K562 (cell line): ENCODE measurements at regions not wholly inside any gene's neighbourhood (a gene's known extent, or its start where the extent isn't known, plus 50 kb on each side); places are given as distances from the start of the nearest gene placed in this dataset.

Experiments
- ATAC-seq: fragments of 200-7000 bp; cut with Tn5 transposase; 3 replicates; pipeline ENCODE4 v1.9.1; 2020; ENCODE audit warnings: moderate library complexity
- BruUV-seq: library from RNA; stranded (reverse); fragments of 400-500 nt; replicated peaks from 2 replicates; lab custom pipeline; 2021; lab: Mats Ljungman, UMichigan
- CTCF ChIA-PET: fragments of 300-600 bp; formaldehyde crosslinking; extraction: SDS; loops from one replicate; lab custom pipeline; 2021; ENCODE audit warnings: low intra/inter-chr PET ratio; lab: Yijun Ruan, JAX
- POLR2A ChIA-PET: fragments of 300-600, 350-650 bp; sonication (Branson Sonifier 250); formaldehyde crosslinking; extraction: SDS; loops from one replicate; lab custom pipeline; 2021; ENCODE audit warnings: antibody characterized with exemption, inconsistent platforms; lab: Yijun Ruan, JAX
- DNase-seq, 4 experiments: peaks; one replicate each; pipeline versions ENCODE4 v3.0.0 to v3.0.0-alpha.2; 2011 to 2018; ENCODE audit warnings: low spot score in 3 of 4, mixed read lengths in 3 of 4; ENCODE audit errors: extremely low read depth in 1 of 4
- FAIRE-seq: peaks from 2 replicates; lab custom pipeline; 2011; peaks lifted over from hg19 to GRCh38; lab: Jason Lieb, UNC
- H2AFZ ChIP-seq: 2 replicates; pipeline ENCODE4 v1.6.0; 2011; ENCODE audit warnings: low read depth, low read length, control low read depth, inconsistent platforms
- H3K27ac ChIP-seq: fragments of 200-600 bp; 3 replicates; pipeline ENCODE4 v1.8.0; 2011; ENCODE audit warnings: low read depth, mild to moderate bottlenecking, control low read depth, inconsistent platforms, low read length, moderate library complexity, mixed read lengths; ENCODE audit errors: extremely low read depth
- H3K27me3 ChIP-seq, 2 experiments: fragments of 300-600 bp in 1 of 2; 2 replicates in 1 of 2; 3 replicates in 1 of 2; pipeline versions ENCODE4 v1.6.0 to v1.8.0; 2011; ENCODE audit warnings: inconsistent platforms in 2 of 2, low read length in 2 of 2, mild to moderate bottlenecking in 1 of 2, mixed read lengths in 1 of 2, moderate library complexity in 1 of 2; ENCODE audit not compliant: control insufficient read depth in 2 of 2, insufficient read depth in 2 of 2
- H3K36me3 ChIP-seq: fragments of 300-600 bp; 3 replicates; pipeline ENCODE4 v1.8.0; 2011; ENCODE audit warnings: mild to moderate bottlenecking, low read length, inconsistent platforms; ENCODE audit not compliant: control insufficient read depth, insufficient read depth
- H3K4me1 ChIP-seq, 2 experiments: fragments of 200-600 bp in 1 of 2; replicated peaks in 1 of 2; 2 replicates in 1 of 2; 3 replicates in 1 of 2; pipeline versions ENCODE4 v1.5.1 to v1.8.0; 2011; ENCODE audit warnings: inconsistent platforms in 2 of 2, low read length in 2 of 2, mild to moderate bottlenecking in 1 of 2, mixed read lengths in 1 of 2, moderate library complexity in 1 of 2; ENCODE audit not compliant: control insufficient read depth in 2 of 2, insufficient read depth in 2 of 2
- H3K4me2 ChIP-seq: 2 replicates; pipeline ENCODE4 v1.6.1; 2011; ENCODE audit warnings: low read length, control low read depth, inconsistent platforms, mixed read lengths; ENCODE audit not compliant: insufficient read depth
- H3K4me3 ChIP-seq: fragments of 200-600 bp; sonication (generic), shearing (Covaris generic); 2 replicates; pipeline ENCODE4 v1.5.1; 2016; ENCODE audit warnings: control low read depth, inconsistent platforms
- H3K79me2 ChIP-seq: fragments of 200-600 bp; 3 replicates; pipeline ENCODE4 v1.8.0; 2011; ENCODE audit warnings: low read length, inconsistent platforms; ENCODE audit not compliant: control insufficient read depth, insufficient read depth
- H3K9ac ChIP-seq, 2 experiments: 2 replicates each; pipeline versions ENCODE4 v1.6.0 to v1.6.1; 2011; ENCODE audit warnings: low read depth in 2 of 2, low read length in 2 of 2, control low read depth in 1 of 2, inconsistent platforms in 1 of 2, mild to moderate bottlenecking in 1 of 2, mixed read lengths in 1 of 2; ENCODE audit not compliant: insufficient read depth in 1 of 2
- H3K9me1 ChIP-seq: one replicate; pipeline ENCODE4 v1.6.0; 2011; ENCODE audit warnings: inconsistent platforms, mild to moderate bottlenecking, low read length, moderate library complexity; ENCODE audit not compliant: control insufficient read depth, insufficient read depth
- H3K9me3 ChIP-seq: replicated peaks from 2 replicates; pipeline ENCODE4 v1.5.1; 2011; ENCODE audit warnings: low read depth, low read length, inconsistent platforms; ENCODE audit not compliant: control insufficient read depth, insufficient read depth
- H4K20me1 ChIP-seq: replicated peaks from 2 replicates; pipeline ENCODE4 v1.6.1; 2011; ENCODE audit warnings: low read length, inconsistent platforms, mixed read lengths; ENCODE audit not compliant: control insufficient read depth, insufficient read depth
- ARID2 ChIP-seq: fragments of 450-650 bp; IDR thresholded peaks from 2 replicates; pipeline ENCODE4 v1.6.1; 2017; ENCODE audit warnings: antibody characterized with exemption, mild to moderate bottlenecking
- BRD4 ChIP-seq: fragments of 200-600 bp; sonication (generic); IDR thresholded peaks from 2 replicates; pipeline ENCODE4 v1.6.1; 2017; ENCODE audit warnings: inconsistent platforms
- CHD4 ChIP-seq: fragments of 200-600 bp; sonication (generic); IDR thresholded peaks from 3 replicates; pipeline ENCODE4 v1.6.1; 2012; ENCODE audit warnings: low read depth, mild to moderate bottlenecking, mixed read lengths, low read length, inconsistent platforms; ENCODE audit not compliant: insufficient read depth, insufficient replicate concordance, poor library complexity, severe bottlenecking
- CREB1 ChIP-seq, 2 experiments: sonication (generic) in 1 of 2; formaldehyde crosslinking in 1 of 2; IDR thresholded peaks; 2 replicates each; pipeline versions ENCODE4 v1.6.1 to v1.8.0; 2012 to 2022; ENCODE audit warnings: inconsistent platforms in 1 of 2, mild to moderate bottlenecking in 1 of 2, missing genetic modification reagents in 1 of 2, moderate library complexity in 1 of 2
- KDM1A ChIP-seq, 2 experiments: fragments of 450-650 bp; IDR thresholded peaks; 2 replicates each; pipeline ENCODE4 v1.6.1; 2016; ENCODE audit warnings: mild to moderate bottlenecking in 2 of 2
- NCOA4 ChIP-seq: fragments of 450-650 bp; IDR thresholded peaks from 2 replicates; pipeline ENCODE4 v1.6.1; 2018; ENCODE audit warnings: mild to moderate bottlenecking; ENCODE audit not compliant: partially characterized antibody
- NCOR1 ChIP-seq: fragments of 450-650 bp; IDR thresholded peaks from 2 replicates; pipeline ENCODE4 v1.6.1; 2016; ENCODE audit warnings: mild to moderate bottlenecking, moderate library complexity
- NFE2 ChIP-seq: IDR thresholded peaks from 2 replicates; pipeline ENCODE4 v1.6.1; 2014; ENCODE audit warnings: antibody characterized with exemption, low read depth
- POLR3A ChIP-seq: IDR thresholded peaks from 2 replicates; pipeline ENCODE4 v1.6.1; 2011; ENCODE audit warnings: borderline replicate concordance, mild to moderate bottlenecking, moderate library complexity; ENCODE audit not compliant: insufficient read length, insufficient read depth; ENCODE audit errors: extremely low read depth
- SAFB ChIP-seq: fragments of 200-400 bp; formaldehyde crosslinking; IDR thresholded peaks from 2 replicates; pipeline ENCODE4 v1.6.1; 2017; ENCODE audit warnings: low read depth, low read length, borderline replicate concordance
- TEAD1 ChIP-seq, 2 experiments: fragments of 450-650 bp in 1 of 2; sonication (generic) in 1 of 2; formaldehyde crosslinking; IDR thresholded peaks; 2 replicates each; pipeline versions ENCODE4 v1.4.0 to v1.8.0; 2020 to 2022; ENCODE audit warnings: mild to moderate bottlenecking in 2 of 2, missing genetic modification reagents in 1 of 2
- TRIM24 ChIP-seq, 2 experiments: fragments of 450-650 bp; IDR thresholded peaks; 2 replicates each; pipeline ENCODE4 v1.6.1; 2016
- ZC3H11A ChIP-seq: IDR thresholded peaks from 2 replicates; pipeline ENCODE4 v1.6.1; 2012; ENCODE audit warnings: low read depth, low read length, improper control_type of control experiment
- ZFX ChIP-seq: sonication (generic); formaldehyde crosslinking; IDR thresholded peaks from 2 replicates; pipeline ENCODE4 v1.8.0; 2022; ENCODE audit warnings: mild to moderate bottlenecking, missing genetic modification reagents, moderate library complexity
- ZNF3 ChIP-seq: fragments of 250-450 bp; sonication (Bioruptor Pico); IDR thresholded peaks from 2 replicates; pipeline ENCODE4 v1.5.0; 2021; ENCODE audit warnings: mild to moderate bottlenecking, moderate library complexity
- WGBS: fragments of 100-300 bp; shearing (Covaris generic); methylation state at CpG from one replicate; pipeline ENCODE4 v1.1.6; 2016; ENCODE audit warnings: low coverage, mixed read lengths; ENCODE audit not compliant: insufficient coverage; ENCODE audit errors: missing lambda C conversion rate; 5-methylcytosine and 5-hydroxymethylcytosine counted together
- in situ Hi-C: fragments of 300-500 bp; cut with MboI; formaldehyde crosslinking; loops from 4 replicates; pipeline ENCODE4 v1.15.0; 2018; ENCODE audit warnings: inconsistent platforms, mixed read lengths
- intact Hi-C: fragments of 100-400 bp; cut with micrococcal nuclease; formaldehyde crosslinking; loops from 2 replicates; pipeline ENCODE4 v1.14.2; 2022
- TF ChIP-seq, protein P1 (sequence below): sonication (generic); formaldehyde crosslinking; IDR thresholded peaks from 2 replicates; pipeline ENCODE4 v1.8.0; 2023; ENCODE audit warnings: missing genetic modification reagents, mild to moderate bottlenecking, borderline replicate concordance
- TF ChIP-seq, protein P2 (sequence below): sonication (generic); formaldehyde crosslinking; IDR thresholded peaks from 2 replicates; pipeline ENCODE4 v1.9.0; 2022; ENCODE audit warnings: mild to moderate bottlenecking, missing genetic modification reagents

DNA sequence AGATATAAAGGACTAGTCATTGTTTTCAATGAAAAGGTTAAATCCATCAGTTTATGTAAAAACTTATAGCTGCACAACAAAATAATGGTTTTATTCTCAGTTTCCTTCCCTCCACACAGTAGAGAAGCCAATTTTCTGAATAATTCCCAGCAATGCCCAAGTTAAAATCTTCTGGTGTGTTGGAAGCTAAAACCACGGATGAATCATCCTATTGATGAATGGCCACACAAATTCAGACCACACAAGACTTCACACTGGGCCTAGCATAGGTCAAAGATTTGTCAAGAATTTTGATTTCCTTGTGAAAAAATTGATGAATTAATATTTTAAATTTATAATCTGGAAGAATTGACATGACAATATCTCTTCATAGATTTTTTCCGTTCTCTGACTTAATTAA, 617.6 kb downstream of the INHBA start:
- WGBS: 0% methylated on average over 2 of the region's 2 CpGs
- no peaks in the 10 kb centered on the region for H4K20me1 ChIP-seq
- H3K79me2 ChIP-seq: no peaks in the 10 kb centered on the region

DNA sequence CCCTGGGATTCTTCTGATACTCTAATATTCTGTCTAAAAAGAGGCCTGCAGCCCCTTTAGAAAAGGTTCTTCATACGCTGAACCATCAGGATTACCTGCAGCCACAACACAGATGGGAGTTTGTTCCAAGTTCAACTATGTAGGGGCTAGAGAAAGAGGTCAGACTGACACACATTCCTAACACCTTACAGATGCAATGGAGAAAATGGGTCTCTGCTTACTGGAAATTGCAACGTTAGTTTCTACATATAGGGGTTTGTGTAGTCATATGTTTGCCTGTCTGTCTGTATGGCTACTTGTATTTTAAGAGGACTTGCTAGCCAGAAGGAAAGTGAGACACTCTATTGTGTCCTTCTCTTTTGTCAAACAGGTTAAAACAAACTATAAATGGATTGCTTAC, 618.5 kb downstream of the INHBA start:
- H3K4me3 ChIP-seq: no peak overlapping the region
- no peak overlapping the region for H3K9ac ChIP-seq
- no peaks in the 10 kb centered on the region for H3K27me3 ChIP-seq
- H3K4me2 ChIP-seq: no peak overlapping the region
- no peak overlapping the region for H3K27ac ChIP-seq
- no TSS peak for BruUV-seq
- no peaks in the 10 kb centered on the region for H3K36me3 ChIP-seq
- 4% methylated on average over 2 of the region's 2 CpGs for WGBS
- ATAC-seq (no peak), FAIRE-seq (no peak), DNase-seq (no peak)
- H3K9me1 ChIP-seq: no peaks in the 10 kb centered on the region
- H3K4me1 ChIP-seq: no peaks in the 10 kb centered on the region
- H4K20me1 ChIP-seq: no peaks in the 10 kb centered on the region
- POLR2A ChIA-PET: no interaction called here
- CTCF ChIA-PET: no interaction called here
- no peaks in the 10 kb centered on the region for H3K79me2 ChIP-seq
- intact Hi-C loops: no loop called here
- H2AFZ ChIP-seq: no peak overlapping the region
- no peaks in the 10 kb centered on the region for H3K9me3 ChIP-seq
- in situ Hi-C loops: no loop called here
- TF ChIP-seq POLR3A: no peak
- no peak for TF ChIP-seq TEAD1 (CRISPR knock-in tag; IDR thresholded peaks at IDR 0.05)
- TF ChIP-seq SAFB: no peak
- TF ChIP-seq ARID2: no peak
- TF ChIP-seq, protein P1, sequence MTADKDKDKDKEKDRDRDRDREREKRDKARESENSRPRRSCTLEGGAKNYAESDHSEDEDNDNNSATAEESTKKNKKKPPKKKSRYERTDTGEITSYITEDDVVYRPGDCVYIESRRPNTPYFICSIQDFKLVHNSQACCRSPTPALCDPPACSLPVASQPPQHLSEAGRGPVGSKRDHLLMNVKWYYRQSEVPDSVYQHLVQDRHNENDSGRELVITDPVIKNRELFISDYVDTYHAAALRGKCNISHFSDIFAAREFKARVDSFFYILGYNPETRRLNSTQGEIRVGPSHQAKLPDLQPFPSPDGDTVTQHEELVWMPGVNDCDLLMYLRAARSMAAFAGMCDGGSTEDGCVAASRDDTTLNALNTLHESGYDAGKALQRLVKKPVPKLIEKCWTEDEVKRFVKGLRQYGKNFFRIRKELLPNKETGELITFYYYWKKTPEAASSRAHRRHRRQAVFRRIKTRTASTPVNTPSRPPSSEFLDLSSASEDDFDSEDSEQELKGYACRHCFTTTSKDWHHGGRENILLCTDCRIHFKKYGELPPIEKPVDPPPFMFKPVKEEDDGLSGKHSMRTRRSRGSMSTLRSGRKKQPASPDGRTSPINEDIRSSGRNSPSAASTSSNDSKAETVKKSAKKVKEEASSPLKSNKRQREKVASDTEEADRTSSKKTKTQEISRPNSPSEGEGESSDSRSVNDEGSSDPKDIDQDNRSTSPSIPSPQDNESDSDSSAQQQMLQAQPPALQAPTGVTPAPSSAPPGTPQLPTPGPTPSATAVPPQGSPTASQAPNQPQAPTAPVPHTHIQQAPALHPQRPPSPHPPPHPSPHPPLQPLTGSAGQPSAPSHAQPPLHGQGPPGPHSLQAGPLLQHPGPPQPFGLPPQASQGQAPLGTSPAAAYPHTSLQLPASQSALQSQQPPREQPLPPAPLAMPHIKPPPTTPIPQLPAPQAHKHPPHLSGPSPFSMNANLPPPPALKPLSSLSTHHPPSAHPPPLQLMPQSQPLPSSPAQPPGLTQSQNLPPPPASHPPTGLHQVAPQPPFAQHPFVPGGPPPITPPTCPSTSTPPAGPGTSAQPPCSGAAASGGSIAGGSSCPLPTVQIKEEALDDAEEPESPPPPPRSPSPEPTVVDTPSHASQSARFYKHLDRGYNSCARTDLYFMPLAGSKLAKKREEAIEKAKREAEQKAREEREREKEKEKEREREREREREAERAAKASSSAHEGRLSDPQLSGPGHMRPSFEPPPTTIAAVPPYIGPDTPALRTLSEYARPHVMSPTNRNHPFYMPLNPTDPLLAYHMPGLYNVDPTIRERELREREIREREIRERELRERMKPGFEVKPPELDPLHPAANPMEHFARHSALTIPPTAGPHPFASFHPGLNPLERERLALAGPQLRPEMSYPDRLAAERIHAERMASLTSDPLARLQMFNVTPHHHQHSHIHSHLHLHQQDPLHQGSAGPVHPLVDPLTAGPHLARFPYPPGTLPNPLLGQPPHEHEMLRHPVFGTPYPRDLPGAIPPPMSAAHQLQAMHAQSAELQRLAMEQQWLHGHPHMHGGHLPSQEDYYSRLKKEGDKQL: no peak

More for the DNA sequence above, 617.6 kb downstream of the INHBA start:
- no peak overlapping the region for H3K27ac ChIP-seq
- no peaks in the 10 kb centered on the region for H3K36me3 ChIP-seq
- TF ChIP-seq ZNF3 (CRISPR knock-in tag): no peak
- no peak for TF ChIP-seq CHD4
- no peak for TF ChIP-seq ZFX
- no peak for TF ChIP-seq ZC3H11A
- no peak for TF ChIP-seq KDM1A (IDR thresholded peaks at IDR 0.05)
- no peak for TF ChIP-seq BRD4
- TF ChIP-seq TRIM24 (IDR thresholded peaks at IDR 0.05): no peak
- TF ChIP-seq NFE2: no peak
- TF ChIP-seq NCOR1: no peak
- TF ChIP-seq, protein P2, sequence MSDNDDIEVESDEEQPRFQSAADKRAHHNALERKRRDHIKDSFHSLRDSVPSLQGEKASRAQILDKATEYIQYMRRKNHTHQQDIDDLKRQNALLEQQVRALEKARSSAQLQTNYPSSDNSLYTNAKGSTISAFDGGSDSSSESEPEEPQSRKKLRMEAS (CRISPR knock-in tag): no peak
- no peak for TF ChIP-seq CREB1 (IDR thresholded peaks at IDR 0.05)
- TF ChIP-seq CREB1 (CRISPR knock-in tag; IDR thresholded peaks at IDR 0.05): no peak
- no peak for TF ChIP-seq NCOA4
- H3K4me2 ChIP-seq: no peak overlapping the region
- H3K4me1 ChIP-seq: no peaks in the 10 kb centered on the region
- no peaks in the 10 kb centered on the region for H3K9me1 ChIP-seq
- in situ Hi-C loops: no loop called here
- H3K9ac ChIP-seq: no peak overlapping the region
- H3K4me3 ChIP-seq: no peak overlapping the region
- H3K27me3 ChIP-seq: no peaks in the 10 kb centered on the region
- intact Hi-C loops: no loop called here
- no peak for ATAC-seq
- ChIA-PET CTCF (no interaction called here), POLR2A (no interaction called here)
- BruUV-seq: no TSS peak
- no peak overlapping the region for H2AFZ ChIP-seq
- FAIRE-seq: no peak
- DNase-seq: no peak
- no peaks in the 10 kb centered on the region for H3K9me3 ChIP-seq
